ENCODE measurements at regions not wholly inside any gene's neighbourhood (a gene's known extent, or its start where the extent isn't known, plus 50 kb on each side); places are given as distances from the start of the nearest gene placed in this dataset.
"Not testable (repeated sequence)": the region's sequence is repeated elsewhere in the genome, so short reads cannot be mapped to it uniquely, and the experiment has no call there.

GRCh38 chr21:14614287-14614686 lies 68.2 kb upstream of the SAMSN1 start:
- Histone ChIP-seq H4K20me1 (ENCODE audit: insufficient read depth, low read length, poor library complexity, severe bottlenecking) (no peaks in the 10 kb centered on the region), H3K36me3 (ENCODE audit: insufficient read depth, low read length) (no peaks in the 10 kb centered on the region), H3K27me3 (ENCODE audit: insufficient read depth, low read length, poor library complexity, severe bottlenecking) (no peaks in the 10 kb centered on the region), H3K9me2 (replicated peaks; ENCODE audit: low read depth, low read length) (no peaks in the 10 kb centered on the region), H3F3A (ENCODE audit: low read depth) (no peaks in the 10 kb centered on the region), H3K4me1 (ENCODE audit: insufficient read depth, low read length, poor library complexity, severe bottlenecking) (peaks cover 22% of the 10 kb centered on the region), H3K9ac (ENCODE audit: low read depth, low read length, poor library complexity, severe bottlenecking) (no peak overlapping the region), H3K4me2 (ENCODE audit: low read depth, low read length, poor library complexity, severe bottlenecking) (no peak overlapping the region), H3K4me3 (ENCODE audit: low read length, poor library complexity, severe bottlenecking) (no peak overlapping the region), H2AFZ (ENCODE audit: low read length) (no peak overlapping the region), H3K9me3 (ENCODE audit: insufficient read depth, low read depth, low read length) (no peaks in the 10 kb centered on the region), H3K79me2 (ENCODE audit: insufficient read depth, low read length) (no peaks in the 10 kb centered on the region)
- TF ChIP-seq CTCF (conservative IDR thresholded peaks at IDR 0.05; ENCODE audit: low read length) (no peak), EZH2phosphoT487 (IDR thresholded peaks at IDR 0.05; ENCODE audit: borderline replicate concordance) (no peak)

GRCh38 chr21:14613486-14614224 lies 67.5 kb upstream of the SAMSN1 start:
- no peak overlapping the region for H3K4me2 ChIP-seq (ENCODE audit: low read depth, low read length, poor library complexity, severe bottlenecking)
- H3F3A ChIP-seq (ENCODE audit: low read depth), result no peaks in the 10 kb centered on the region
- H3K9me2 ChIP-seq (replicated peaks; ENCODE audit: low read depth, low read length), result no peaks in the 10 kb centered on the region
- no peaks in the 10 kb centered on the region for H3K36me3 ChIP-seq (ENCODE audit: insufficient read depth, low read length)
- no peaks in the 10 kb centered on the region for H3K9me3 ChIP-seq (ENCODE audit: insufficient read depth, low read depth, low read length)
- no peaks in the 10 kb centered on the region for H4K20me1 ChIP-seq (ENCODE audit: insufficient read depth, low read length, poor library complexity, severe bottlenecking)
- H3K4me3 ChIP-seq (ENCODE audit: low read length, poor library complexity, severe bottlenecking), result no peak overlapping the region
- H3K9ac ChIP-seq (ENCODE audit: low read depth, low read length, poor library complexity, severe bottlenecking), result no peak overlapping the region
- peaks cover 21% of the 10 kb centered on the region for H3K4me1 ChIP-seq (ENCODE audit: insufficient read depth, low read length, poor library complexity, severe bottlenecking)
- no peaks in the 10 kb centered on the region for H3K79me2 ChIP-seq (ENCODE audit: insufficient read depth, low read length)
- no peak overlapping the region for H2AFZ ChIP-seq (ENCODE audit: low read length)
- TF ChIP-seq EZH2phosphoT487 (IDR thresholded peaks at IDR 0.05; ENCODE audit: borderline replicate concordance), result no peak
- no peak for TF ChIP-seq CTCF (conservative IDR thresholded peaks at IDR 0.05; ENCODE audit: low read length)
- no peaks in the 10 kb centered on the region for H3K27me3 ChIP-seq (ENCODE audit: insufficient read depth, low read length, poor library complexity, severe bottlenecking)

- H3K36me3 ChIP-seq (ENCODE audit: insufficient read depth, low read length); H3K9me2 ChIP-seq (replicated peaks; ENCODE audit: low read depth, low read length); H3K4me2 ChIP-seq (ENCODE audit: low read depth, low read length, poor library complexity, severe bottlenecking); H4K20me1 ChIP-seq (ENCODE audit: insufficient read depth, low read length, poor library complexity, severe bottlenecking); H3K4me3 ChIP-seq (ENCODE audit: low read length, poor library complexity, severe bottlenecking); H2AFZ ChIP-seq (ENCODE audit: low read length); H3K79me2 ChIP-seq (ENCODE audit: insufficient read depth, low read length); H3K9me3 ChIP-seq (ENCODE audit: insufficient read depth, low read depth, low read length); H3K27me3 ChIP-seq (ENCODE audit: insufficient read depth, low read length, poor library complexity, severe bottlenecking); H3K9ac ChIP-seq (ENCODE audit: low read depth, low read length, poor library complexity, severe bottlenecking); H3F3A ChIP-seq (ENCODE audit: low read depth): not testable (repeated sequence)
- H3K4me1 ChIP-seq (ENCODE audit: insufficient read depth, low read length, poor library complexity, severe bottlenecking), result peaks cover 18% of the 10 kb centered on the region
Measured at GRCh38 chr21:14610119-14610518, 64.0 kb upstream of the SAMSN1 start.

GRCh38 chr21:14609274-14609673 lies 63.2 kb upstream of the SAMSN1 start:
- Histone ChIP-seq H3K27me3 (ENCODE audit: insufficient read depth, low read length, poor library complexity, severe bottlenecking) (no peaks in the 10 kb centered on the region), H3K4me2 (ENCODE audit: low read depth, low read length, poor library complexity, severe bottlenecking) (no peak overlapping the region), H3F3A (ENCODE audit: low read depth) (0 out of 2 replicates have a peak, but pooled peaks cover 3% of the 10 kb centered on the region)

More at GRCh38 chr21:14609274-14609673, 63.2 kb upstream of the SAMSN1 start:
- Histone ChIP-seq H3K9me2 (replicated peaks; ENCODE audit: low read depth, low read length) (no peaks in the 10 kb centered on the region), H4K20me1 (ENCODE audit: insufficient read depth, low read length, poor library complexity, severe bottlenecking) (no peaks in the 10 kb centered on the region), H2AFZ (ENCODE audit: low read length) (no peak overlapping the region), H3K9ac (ENCODE audit: low read depth, low read length, poor library complexity, severe bottlenecking) (no peak overlapping the region), H3K36me3 (ENCODE audit: insufficient read depth, low read length) (no peaks in the 10 kb centered on the region), H3K4me1 (ENCODE audit: insufficient read depth, low read length, poor library complexity, severe bottlenecking) (peaks cover 18% of the 10 kb centered on the region), H3K79me2 (ENCODE audit: insufficient read depth, low read length) (no peaks in the 10 kb centered on the region), H3K9me3 (ENCODE audit: insufficient read depth, low read depth, low read length) (no peaks in the 10 kb centered on the region), H3K4me3 (ENCODE audit: low read length, poor library complexity, severe bottlenecking) (no peak overlapping the region)
- TF ChIP-seq CTCF (conservative IDR thresholded peaks at IDR 0.05; ENCODE audit: low read length) (no peak), EZH2phosphoT487 (IDR thresholded peaks at IDR 0.05; ENCODE audit: borderline replicate concordance) (no peak)

Data from Loucy (cell line).